H1 (cell line): ENCODE measurements at regions not wholly inside any gene's neighbourhood (a gene's known extent, or its start where the extent isn't known, plus 50 kb on each side); places are given as distances from the start of the nearest gene placed in this dataset.

Experiments used
- CTCF ChIA-PET: fragments of 300-600 bp; sonication (Branson Sonifier 250); formaldehyde crosslinking; loops from one replicate; lab custom pipeline; 2021; ENCODE audit not compliant: partially characterized antibody; lab: Charles Lee
- POLR2A ChIA-PET: fragments of 300-600 bp; sonication (Branson Sonifier 250); formaldehyde crosslinking; loops from one replicate; lab custom pipeline; 2021; ENCODE audit warnings: inconsistent platforms; ENCODE audit not compliant: partially characterized antibody; lab: Charles Lee
- DNase-seq, 2 experiments: peaks; one replicate each; pipeline versions ENCODE4 v3.0.0 to v3.0.0-alpha.2; 2010 to 2022; ENCODE audit warnings: low spot score in 2 of 2, low read depth in 1 of 2, mixed read lengths in 1 of 2
- FAIRE-seq: peaks from 2 replicates; lab custom pipeline; 2011; peaks lifted over from hg19 to GRCh38; lab: Jason Lieb, UNC
- H2AFZ ChIP-seq: 2 replicates; pipeline ENCODE4 v1.8.1; 2012; ENCODE audit warnings: low read length, inconsistent platforms
- H2AK5ac ChIP-seq: 2 replicates; pipeline ENCODE4 v1.6.1; 2013; ENCODE audit warnings: low read depth, low read length
- H2BK120ac ChIP-seq: replicated peaks from 2 replicates; pipeline ENCODE3; 2013; ENCODE audit warnings: low read depth, low read length, inconsistent platforms
- H2BK12ac ChIP-seq: 2 replicates; pipeline ENCODE4 v1.6.1; 2013; ENCODE audit warnings: low read depth, low read length
- H2BK15ac ChIP-seq: 2 replicates; pipeline ENCODE4 v1.6.1; 2013; ENCODE audit warnings: low read length
- H2BK20ac ChIP-seq: 2 replicates; pipeline ENCODE4 v1.6.1; 2013; ENCODE audit warnings: low read length
- H2BK5ac ChIP-seq: 2 replicates; pipeline ENCODE4 v1.6.1; 2013; ENCODE audit warnings: low read depth, low read length
- H3K14ac ChIP-seq: 2 replicates; pipeline ENCODE4 v1.6.1; 2013; ENCODE audit warnings: inconsistent platforms; ENCODE audit not compliant: insufficient read length
- H3K18ac ChIP-seq: 2 replicates; pipeline ENCODE4 v1.6.1; 2013; ENCODE audit warnings: low read length; ENCODE audit errors: extremely low read depth
- H3K23ac ChIP-seq: 2 replicates; pipeline ENCODE4 v1.6.1; 2013; ENCODE audit warnings: inconsistent platforms; ENCODE audit not compliant: insufficient read length
- H3K23me2 ChIP-seq: 2 replicates; pipeline ENCODE4 v1.6.1; 2013; ENCODE audit warnings: low read depth, low read length
- H3K27ac ChIP-seq: 2 replicates; pipeline ENCODE4 v1.6.1; 2011; ENCODE audit warnings: low read depth, low read length, inconsistent platforms
- H3K27me3 ChIP-seq, 4 experiments: replicated peaks in 1 of 4; 1 replicate in 1 of 4; 2 replicates in 3 of 4; pipeline versions ENCODE4 v1.6.1 to v1.8.1; 2011 to 2013; ENCODE audit warnings: low read length in 3 of 4, mild to moderate bottlenecking in 3 of 4, inconsistent platforms in 2 of 4, mixed read lengths in 2 of 4, moderate library complexity in 1 of 4; ENCODE audit not compliant: control insufficient read depth in 3 of 4, insufficient read depth in 3 of 4; ENCODE audit errors: extremely low read depth in 1 of 4
- H3K36me3 ChIP-seq, 4 experiments: 2 replicates each; pipeline versions ENCODE4 v1.6.1 to v1.8.1; 2011 to 2013; ENCODE audit warnings: mild to moderate bottlenecking in 4 of 4, low read length in 3 of 4, moderate library complexity in 2 of 4, control low read depth in 1 of 4, inconsistent platforms in 1 of 4; ENCODE audit not compliant: insufficient read depth in 4 of 4, control insufficient read depth in 2 of 4
- H3K4ac ChIP-seq: replicated peaks from 2 replicates; pipeline ENCODE3; 2013; ENCODE audit warnings: low read length, low read depth, mixed read lengths, inconsistent platforms; ENCODE audit not compliant: insufficient read length
- H3K4me1 ChIP-seq, 4 experiments: replicated peaks in 1 of 4; 1 replicate in 1 of 4; 2 replicates in 3 of 4; pipeline versions ENCODE4 v1.6.1 to v1.8.1; 2011 to 2013; ENCODE audit warnings: low read length in 3 of 4, inconsistent platforms in 2 of 4, mixed read lengths in 1 of 4; ENCODE audit not compliant: insufficient read depth in 4 of 4, control insufficient read depth in 3 of 4
- H3K4me2 ChIP-seq, 2 experiments: 2 replicates each; pipeline versions ENCODE4 v1.6.1 to v1.8.1; 2011 to 2013; ENCODE audit warnings: low read depth in 2 of 2, low read length in 2 of 2, control low read depth in 1 of 2, inconsistent platforms in 1 of 2, mild to moderate bottlenecking in 1 of 2; ENCODE audit not compliant: insufficient read depth in 1 of 2
- H3K4me3 ChIP-seq, 4 experiments: fragments of 200-600, 300-600 bp in 1 of 4; sonication (generic), shearing (Covaris generic), sonication (Bioruptor Twin) in 1 of 4; 2 replicates each; pipeline versions ENCODE4 v1.5.1 to v1.8.1; 2011 to 2016; ENCODE audit warnings: low read length in 4 of 4, low read depth in 3 of 4, control low read depth in 2 of 4, inconsistent platforms in 2 of 4, mild to moderate bottlenecking in 2 of 4, mixed read lengths in 1 of 4, moderate library complexity in 1 of 4; ENCODE audit not compliant: insufficient read depth in 2 of 4; ENCODE audit errors: extremely low read depth in 1 of 4
- H3K56ac ChIP-seq: replicated peaks from 2 replicates; pipeline ENCODE3; 2013; ENCODE audit warnings: low read depth, mild to moderate bottlenecking, mixed read lengths, low read length, inconsistent platforms; ENCODE audit not compliant: insufficient read length
- H3K79me1 ChIP-seq: 2 replicates; pipeline ENCODE4 v1.6.1; 2013; ENCODE audit warnings: low read depth, low read length, control low read depth
- H3K79me2 ChIP-seq, 2 experiments: 2 replicates each; pipeline versions ENCODE4 v1.6.1 to v1.8.1; 2012 to 2013; ENCODE audit warnings: low read length in 2 of 2, mild to moderate bottlenecking in 2 of 2, inconsistent platforms in 1 of 2; ENCODE audit not compliant: insufficient read depth in 2 of 2, control insufficient read depth in 1 of 2
- H3K9ac ChIP-seq, 4 experiments: replicated peaks in 1 of 4; 1 replicate in 1 of 4; 2 replicates in 3 of 4; pipeline versions ENCODE4 v1.6.1 to v1.8.1; 2011 to 2013; ENCODE audit warnings: low read depth in 3 of 4, low read length in 3 of 4, control low read depth in 2 of 4, mild to moderate bottlenecking in 2 of 4, moderate library complexity in 2 of 4, inconsistent platforms in 1 of 4; ENCODE audit errors: extremely low read depth in 1 of 4
- H3K9me3 ChIP-seq, 2 experiments: 2 replicates each; pipeline versions ENCODE4 v1.6.1 to v1.8.1; 2012 to 2013; ENCODE audit warnings: mild to moderate bottlenecking in 2 of 2, moderate library complexity in 2 of 2, control low read depth in 1 of 2, inconsistent platforms in 1 of 2, low read depth in 1 of 2, low read length in 1 of 2, mixed read lengths in 1 of 2; ENCODE audit not compliant: insufficient read depth in 2 of 2
- H4K20me1 ChIP-seq, 2 experiments: replicated peaks in 1 of 2; 2 replicates each; pipeline versions ENCODE3 to v1.8.1; 2011 to 2013; ENCODE audit warnings: inconsistent platforms in 2 of 2, low read length in 2 of 2, mild to moderate bottlenecking in 1 of 2; ENCODE audit not compliant: insufficient read depth in 2 of 2, control insufficient read depth in 1 of 2
- H4K5ac ChIP-seq: 2 replicates; pipeline ENCODE4 v1.6.1; 2013; ENCODE audit warnings: low read length, low read depth, mixed read lengths, inconsistent platforms; ENCODE audit not compliant: insufficient read length
- H4K8ac ChIP-seq: 2 replicates; pipeline ENCODE4 v1.8.0; 2013; ENCODE audit warnings: mild to moderate bottlenecking, moderate library complexity, low read length, inconsistent platforms; ENCODE audit not compliant: insufficient read depth; ENCODE audit errors: extremely low read depth
- H4K91ac ChIP-seq: replicated peaks from 2 replicates; pipeline ENCODE3; 2013; ENCODE audit warnings: low read length, mixed read lengths, inconsistent platforms; ENCODE audit not compliant: insufficient read length
- ATF2 ChIP-seq: IDR thresholded peaks from 2 replicates; pipeline ENCODE4 v1.6.1; 2012; ENCODE audit warnings: low read length, inconsistent platforms
- BACH1 ChIP-seq: IDR thresholded peaks from 2 replicates; pipeline ENCODE4 v1.6.1; 2012; ENCODE audit warnings: low read length, improper control_type of control experiment
- CEBPB ChIP-seq: IDR thresholded peaks from 2 replicates; pipeline ENCODE4 v1.6.1; 2012; ENCODE audit warnings: low read depth, low read length
- E2F6 ChIP-seq: IDR thresholded peaks from 2 replicates; pipeline ENCODE4 v1.6.1; 2012; ENCODE audit warnings: inconsistent platforms
- GTF2F1 ChIP-seq: IDR thresholded peaks from 2 replicates; pipeline ENCODE4 v1.6.1; 2012; ENCODE audit warnings: low read depth, low read length, improper control_type of control experiment, borderline replicate concordance
- JUN ChIP-seq: IDR thresholded peaks from 2 replicates; pipeline ENCODE4 v1.6.1; 2011; ENCODE audit warnings: low read depth, mild to moderate bottlenecking, improper control_type of control experiment, low read length
- KDM1A ChIP-seq: fragments of 200-600, 300-600 bp; sonication (generic); IDR thresholded peaks from 2 replicates; pipeline ENCODE4 v1.7.1; 2016; ENCODE audit warnings: mild to moderate bottlenecking, low read length, borderline replicate concordance
- NANOG ChIP-seq: IDR thresholded peaks from 2 replicates; pipeline ENCODE4 v1.6.1; 2011; ENCODE audit warnings: low read length, low read depth, mild to moderate bottlenecking, inconsistent platforms; ENCODE audit not compliant: insufficient read depth, poor library complexity, severe bottlenecking
- PHF8 ChIP-seq: fragments of 200-600 bp; sonication (generic); conservative IDR thresholded peaks from 2 replicates; pipeline ENCODE4 v1.7.1; 2012; ENCODE audit warnings: low read depth, mild to moderate bottlenecking, inconsistent platforms, low read length, moderate library complexity
- POU5F1 ChIP-seq: IDR thresholded peaks from 2 replicates; pipeline ENCODE4 v1.6.1; 2011; ENCODE audit warnings: low read depth, mild to moderate bottlenecking, low read length, moderate library complexity
- SIRT6 ChIP-seq: IDR thresholded peaks from one replicate; pipeline ENCODE4 v1.7.1; 2012; ENCODE audit warnings: low read length, inconsistent platforms
- SRF ChIP-seq: IDR thresholded peaks from 2 replicates; pipeline ENCODE4 v1.6.1; 2011; ENCODE audit warnings: mild to moderate bottlenecking, low read depth, low read length, moderate library complexity
- TAF1 ChIP-seq: IDR thresholded peaks from 2 replicates; pipeline ENCODE4 v1.6.1; 2011; ENCODE audit warnings: mild to moderate bottlenecking, low read depth, low read length
- WGBS, 2 experiments: shearing (Covaris generic) in 1 of 2; methylation state at CpG; one replicate each; pipeline versions ENCODE4 v1.1.6 to v1.1.7; 2013 to 2015; ENCODE audit warnings: low lambda C conversion rate in 2 of 2, mixed read lengths in 2 of 2, inconsistent platforms in 1 of 2, low coverage in 1 of 2, missing lambda C conversion rate in 1 of 2; ENCODE audit not compliant: insufficient replicate concordance in 2 of 2, insufficient coverage in 1 of 2, insufficient read length in 1 of 2; ENCODE audit errors: extremely low coverage in 1 of 2, missing lambda C conversion rate in 1 of 2; 5-methylcytosine and 5-hydroxymethylcytosine counted together

GRCh38 chr4:17203797-17204196 is 305.4 kb upstream of the LDB2 start:
- 93% methylated on average over 2 of the region's 2 CpGs; no CpG with 5 or more reads in 1 of the 2 experiments for WGBS, 2 experiments
- no peak for DNase-seq
- no peak for FAIRE-seq
- TF ChIP-seq BACH1 (no peak), POU5F1 (no peak), E2F6 (no peak), CEBPB (no peak), SRF (no peak), SIRT6 (no peak), TAF1 (no peak), KDM1A (no peak), PHF8 (no peak), NANOG (no peak), ATF2 (no peak), GTF2F1 (no peak), JUN (no peak)

More at GRCh38 chr4:17203797-17204196, 305.4 kb upstream of the LDB2 start:
- no peaks in the 10 kb centered on the region for H3K23me2 ChIP-seq
- H3K4me3 ChIP-seq, result no peak overlapping the region
- no peak overlapping the region for H3K4me2 ChIP-seq
- ChIA-PET CTCF (no interaction called here), POLR2A (no interaction called here)
- H3K18ac ChIP-seq, result no peak overlapping the region
- H3K36me3 ChIP-seq, result no peaks in the 10 kb centered on the region
- no peak overlapping the region for H3K27ac ChIP-seq
- H4K20me1 ChIP-seq, result no peaks in the 10 kb centered on the region
- no peak overlapping the region for H3K56ac ChIP-seq
- no peak overlapping the region for H2BK120ac ChIP-seq
- H2BK15ac ChIP-seq, result no peak overlapping the region
- H3K4me1 ChIP-seq, result no peaks in the 10 kb centered on the region
- H3K4ac ChIP-seq, result no peak overlapping the region
- H3K9me3 ChIP-seq, result no peaks in the 10 kb centered on the region
- no peaks in the 10 kb centered on the region for H3K79me1 ChIP-seq
- no peak overlapping the region for H2BK20ac ChIP-seq
- no peak overlapping the region for H2AFZ ChIP-seq
- no peak overlapping the region for H4K91ac ChIP-seq
- no peaks in the 10 kb centered on the region for H3K79me2 ChIP-seq
- H3K9ac ChIP-seq, result no peak overlapping the region
- H2BK5ac ChIP-seq, result no peak overlapping the region
- no peak overlapping the region for H4K8ac ChIP-seq
- no peak overlapping the region for H2AK5ac ChIP-seq
- H3K27me3 ChIP-seq, result no peaks in the 10 kb centered on the region
- no peak overlapping the region for H3K23ac ChIP-seq
- no peak overlapping the region for H2BK12ac ChIP-seq
- H4K5ac ChIP-seq, result no peak overlapping the region
- no peak overlapping the region for H3K14ac ChIP-seq
